NT2/D1 (cell line): ENCODE measurements at regions not wholly inside any gene's neighbourhood (a gene's known extent, or its start where the extent isn't known, plus 50 kb on each side); places are given as distances from the start of the nearest gene placed in this dataset.
"Not testable (repeated sequence)": the region's sequence is repeated elsewhere in the genome, so short reads cannot be mapped to it uniquely, and the experiment has no call there.

Experiments used
- SUZ12 ChIP-seq: IDR thresholded peaks from 2 replicates; pipeline ENCODE4 v1.6.1; 2011; ENCODE audit not compliant: insufficient read length, insufficient read depth; ENCODE audit errors: extremely low read depth
- YY1 ChIP-seq: IDR thresholded peaks from 2 replicates; pipeline ENCODE4 v1.6.1; 2011; ENCODE audit not compliant: insufficient read length, insufficient read depth
- ZNF274 ChIP-seq: IDR thresholded peaks from 2 replicates; pipeline ENCODE4 v1.6.1; 2011; ENCODE audit warnings: mild to moderate bottlenecking, low read depth, low read length

- TF ChIP-seq YY1, SUZ12, ZNF274: not testable (repeated sequence)
Measured at GRCh38 chr1:199843096-199843495, 184.4 kb upstream of the NR5A2 start.
